Adrenal gland (tissue), 9 donors: ENCODE measurements at regions not wholly inside any gene's neighbourhood (a gene's known extent, or its start where the extent isn't known, plus 50 kb on each side); places are given as distances from the start of the nearest gene placed in this dataset.
A peak's percentile ranks its signal among the peaks of the same experiment; 100 is the strongest.
"Not testable (repeated sequence)": the region's sequence is repeated elsewhere in the genome, so short reads cannot be mapped to it uniquely, and the experiment has no call there.

ENCODE experiments used
- DNase-seq, 7 donors: peaks; one replicate each; pipeline ENCODE4 v3.0.0-alpha.2; 2019 to 2020
- H3K27ac ChIP-seq, 5 donors: fragments of 200-600 bp; sonication (generic) in 4 of 5; 1 replicate in 3 of 5; 2 replicates in 2 of 5; pipeline versions ENCODE4 v1.5.1 to v1.8.0; 2016 to 2020; ENCODE audit warnings: mild to moderate bottlenecking in 1 of 5
- H3K27me3 ChIP-seq: fragments of 200-600 bp; 2 replicates; pipeline ENCODE4 v1.8.0; 2021
- H3K36me3 ChIP-seq, 2 donors: fragments of 200-600 bp; replicated peaks in 1 of 2; 1 replicate in 1 of 2; 2 replicates in 1 of 2; pipeline versions ENCODE4 v1.5.1 to v1.8.0; 2018 to 2022
- H3K4me1 ChIP-seq, 2 donors: fragments of 200-600 bp; replicated peaks in 1 of 2; 1 replicate in 1 of 2; 2 replicates in 1 of 2; pipeline versions ENCODE4 v1.5.1 to v1.8.0; 2018 to 2021
- H3K4me3 ChIP-seq, 4 donors: fragments of 200-600 bp; sonication (generic) in 3 of 4; one replicate each; pipeline ENCODE4 v1.5.1; 2016 to 2018
- H3K9me3 ChIP-seq, 3 donors: fragments of 200-600 bp; sonication (generic) in 1 of 3; replicated peaks in 1 of 3; 1 replicate in 2 of 3; 2 replicates in 1 of 3; pipeline versions ENCODE4 v1.5.1 to v1.8.0; 2016 to 2021
- CTCF ChIP-seq, 6 experiments: fragments of 450-650 bp in 4 of 6; fragments of 200-600 bp in 2 of 6; sonication (generic) in 1 of 6; IDR thresholded peaks; 1 replicate in 5 of 6; 2 replicates in 1 of 6; pipeline versions ENCODE4 v1.5.1 to v1.8.0; 2016 to 2021; ENCODE audit warnings: antibody characterized with exemption in 6 of 6, mild to moderate bottlenecking in 2 of 6, moderate library complexity in 1 of 6
- POLR2A ChIP-seq, 2 donors: fragments of 450-650 bp; IDR thresholded peaks; one replicate each; pipeline ENCODE4 v1.6.1; 2017; ENCODE audit warnings: antibody characterized with exemption in 2 of 2, mild to moderate bottlenecking in 2 of 2, moderate library complexity in 1 of 2
- WGBS, 4 donors: extraction: QIAGEN DNeasy Blood & Tissue Kit in 2 of 4; methylation state at CpG; one replicate each; pipeline versions ENCODE4 v1.1.5 to v1.1.7; 2013 to 2017; 5-methylcytosine and 5-hydroxymethylcytosine counted together
- intact Hi-C, 2 donors: fragments of 100-400 bp; cut with DNase I; formaldehyde crosslinking; loops; one replicate each; pipeline versions ENCODE4 v1.14.1 to v1.15.0; 2022 to 2023
- donor health status: healthy with polysubstance abuse.
- donor health status: Bipolar disorder and iron deficiency.
- donor health status: DM: yes; HTN: yes; CAD: no.
- donor health status: DM: no; HTN: no; CAD: no.
- donor health status: DM: no; HTN: no; CAD: no.

GRCh38 chr5:39533749-39534148, 109.0 kb upstream of the DAB2 start:
- H3K36me3 ChIP-seq, result no peaks in the 10 kb centered on the region
- no peaks in the 10 kb centered on the region for H3K9me3 ChIP-seq
- no peak overlapping the region for H3K4me3 ChIP-seq
- peaks cover under 1 to 2% of the 10 kb centered on the region in 2 donors for H3K4me1 ChIP-seq
- no peak for DNase-seq
- 48 to 67% (median 58%) methylated on average over 3 of the region's 3 CpGs for WGBS, 4 donors
- TF ChIP-seq CTCF (IDR thresholded peaks at IDR 0.05) (no peak), POLR2A (IDR thresholded peaks at IDR 0.05) (no peak)
- no peaks in the 10 kb centered on the region for H3K27me3 ChIP-seq
- no peak overlapping the region for H3K27ac ChIP-seq
- intact Hi-C loops, result no loop called here

GRCh38 chr5:39532511-39532910, 107.7 kb upstream of the DAB2 start:
- no peak for TF ChIP-seq POLR2A (IDR thresholded peaks at IDR 0.05)
- TF ChIP-seq CTCF (IDR thresholded peaks at IDR 0.05), result no peak

GRCh38 chr5:39531306-39531705, 106.5 kb upstream of the DAB2 start:
- Histone ChIP-seq H3K4me1 (peaks cover 0 to 3% of the 10 kb centered on the region in 2 donors), H3K9me3 (no peaks in the 10 kb centered on the region), H3K27me3 (no peaks in the 10 kb centered on the region), H3K4me3 (no peak overlapping the region), H3K36me3 (no peaks in the 10 kb centered on the region), H3K27ac (no peak overlapping the region)
- DNase-seq, result no peak
- intact Hi-C loops, result no loop called here
- no peak for TF ChIP-seq POLR2A (IDR thresholded peaks at IDR 0.05)
- no peak for TF ChIP-seq CTCF (IDR thresholded peaks at IDR 0.05)

More at GRCh38 chr5:39532511-39532910, 107.7 kb upstream of the DAB2 start:
- intact Hi-C loops, result no loop called here
- H3K4me1 ChIP-seq, result no peaks in the 10 kb centered on the region
- H3K27me3 ChIP-seq, result no peaks in the 10 kb centered on the region
- no peak for DNase-seq
- no peak overlapping the region for H3K27ac ChIP-seq
- H3K36me3 ChIP-seq, result no peaks in the 10 kb centered on the region
- no peak overlapping the region for H3K4me3 ChIP-seq
- no peaks in the 10 kb centered on the region for H3K9me3 ChIP-seq

- 66 to 77% (median 73%) methylated on average over 7 of the region's 7 CpGs for WGBS, 4 donors
- H3K36me3 ChIP-seq, result no peaks in the 10 kb centered on the region
- peak overlapping the region in 4 of 5 donors; percentile 26 to 80 (median 57) for H3K27ac ChIP-seq
- H3K9me3 ChIP-seq, result no peaks in the 10 kb centered on the region
- intact Hi-C loops, result no loop called here
- peaks cover 2 to 20% of the 10 kb centered on the region in 2 donors for H3K4me1 ChIP-seq
- peak in 4 of 7 donors; percentile 33 to 54 (median 37) for DNase-seq
- H3K27me3 ChIP-seq, result no peaks in the 10 kb centered on the region
- TF ChIP-seq CTCF (IDR thresholded peaks at IDR 0.05), result no peak
- TF ChIP-seq POLR2A (IDR thresholded peaks at IDR 0.05), result no peak
- H3K4me3 ChIP-seq, result no peak overlapping the region
Observed at GRCh38 chr5:39526914-39527477, 102.2 kb upstream of the DAB2 start.

GRCh38 chr5:39525781-39526180, 101.0 kb upstream of the DAB2 start:
- H3K36me3 ChIP-seq, H3K4me3 ChIP-seq, intact Hi-C loops, H3K27me3 ChIP-seq, H3K9me3 ChIP-seq: not testable (repeated sequence)
- DNase-seq, result peak; percentile 62 to 85 (median 79)
- WGBS, 4 donors, result 19 to 65% (median 36%) methylated on average over 7 of the region's 7 CpGs
- H3K27ac ChIP-seq, result peak overlapping the region in 4 of 5 donors; percentile 48 to 80 (median 68)
- peaks cover 2 to 20% of the 10 kb centered on the region in 2 donors for H3K4me1 ChIP-seq
